GM12874 (cell line): ENCODE measurements at regions not wholly inside any gene's neighbourhood (a gene's known extent, or its start where the extent isn't known, plus 50 kb on each side); places are given as distances from the start of the nearest gene placed in this dataset.

Experiments
- CTCF ChIP-seq: IDR thresholded peaks from 2 replicates; pipeline ENCODE4 v1.5.1; 2011; ENCODE audit warnings: low read depth, mild to moderate bottlenecking, control low read depth, low read length, moderate library complexity; ENCODE audit not compliant: insufficient read depth

- no peak for TF ChIP-seq CTCF
Observed at GRCh38 chr13:61500176-61500575, 84.5 kb upstream of the PCDH20 start.

GRCh38 chr13:61495648-61496047, 80.0 kb upstream of the PCDH20 start:
- TF ChIP-seq CTCF: no peak

- TF ChIP-seq CTCF: no peak
Observed at GRCh38 chr13:61486496-61486895, 70.8 kb upstream of the PCDH20 start.

DNA sequence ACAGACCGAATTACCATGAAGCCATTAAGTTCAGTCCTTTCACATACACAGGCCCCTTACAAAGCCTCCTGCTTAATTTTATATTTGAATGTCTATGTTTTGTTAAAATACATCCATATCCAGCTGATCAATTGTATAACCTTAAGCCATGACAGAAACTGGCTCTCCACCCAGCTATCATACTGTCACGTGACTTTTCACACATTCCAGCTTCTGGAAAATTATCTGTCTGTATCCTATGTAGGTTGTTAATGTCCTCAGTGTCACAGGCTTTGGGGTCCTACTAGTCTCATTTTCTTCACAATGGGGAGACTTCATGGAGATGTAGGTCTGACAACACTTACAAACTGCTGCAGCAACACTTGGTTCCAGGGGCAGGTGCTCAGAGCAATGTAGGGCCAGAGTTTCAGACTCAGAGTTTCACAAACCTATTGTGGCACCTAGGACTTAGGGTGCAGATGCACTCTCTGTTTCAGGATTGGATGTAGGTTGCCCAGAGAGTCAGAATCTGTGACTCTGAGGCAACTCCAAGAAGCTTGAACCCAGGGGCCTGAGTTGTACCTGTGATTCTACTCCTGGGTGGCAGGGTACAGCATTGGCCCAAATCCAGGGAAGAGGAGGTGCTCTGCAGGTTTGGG, 69.6 kb upstream of the PCDH20 start:
- TF ChIP-seq CTCF: no peak

GRCh38 chr13:61477619-61478018, 62.0 kb upstream of the PCDH20 start:
- no peak for TF ChIP-seq CTCF

DNA sequence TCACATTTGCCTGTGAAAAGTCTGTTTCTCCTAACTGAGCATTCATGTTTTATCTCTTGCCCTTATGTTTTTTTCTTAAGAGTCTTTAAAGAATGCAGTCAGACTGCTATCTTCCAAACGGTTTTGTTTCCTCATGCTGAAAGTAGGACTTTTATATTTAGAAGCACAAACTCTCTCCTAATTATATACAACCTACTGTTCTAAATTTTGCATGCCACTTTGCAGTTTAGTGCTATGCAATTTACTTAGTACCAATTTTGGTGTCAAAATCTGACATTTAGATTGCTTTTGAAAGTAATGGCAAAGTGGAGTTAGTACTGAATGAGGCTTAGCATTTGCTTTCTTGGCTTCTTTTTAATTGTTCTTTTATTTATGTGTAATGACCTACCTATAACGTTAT, 55.1 kb upstream of the PCDH20 start:
- no peak for TF ChIP-seq CTCF

- no peak for TF ChIP-seq CTCF
Observed at GRCh38 chr13:61466280-61466679, 50.6 kb upstream of the PCDH20 start.
